WTC11 (cell line): ENCODE measurements at regions not wholly inside any gene's neighbourhood (a gene's known extent, or its start where the extent isn't known, plus 50 kb on each side); places are given as distances from the start of the nearest gene placed in this dataset.

ENCODE experiments used
- ATAC-seq: fragments of 200-7000 bp; cut with Tn5 transposase; 2 replicates; pipeline ENCODE4 v1.10.0; 2021; ENCODE audit warnings: mild to moderate bottlenecking, moderate library complexity
- CTCF ChIA-PET: fragments of 300-600 bp; sonication (Branson Sonifier 250); formaldehyde crosslinking; loops from one replicate; lab custom pipeline; 2021; ENCODE audit warnings: antibody characterized with exemption; lab: Charles Lee
- POLR2A ChIA-PET: fragments of 350-600 bp; sonication (Branson Sonifier 250); formaldehyde crosslinking; loops from one replicate; lab custom pipeline; 2021; ENCODE audit warnings: antibody characterized with exemption; lab: Charles Lee
- DNase-seq: peaks from one replicate; pipeline ENCODE4 v3.0.0; 2021; ENCODE audit warnings: low spot score
- H3K27ac Mint-ChIP-seq: 2 replicates; pipeline ENCODE4 v1.8.0; 2021; ENCODE audit warnings: mixed read lengths
- H3K27me3 Mint-ChIP-seq: 2 replicates; pipeline ENCODE4 v1.8.0; 2021; ENCODE audit warnings: low read depth, mild to moderate bottlenecking, moderate library complexity, mixed read lengths
- H3K36me3 Mint-ChIP-seq: 2 replicates; pipeline ENCODE4 v1.8.0; 2021; ENCODE audit warnings: mixed read lengths
- H3K4me1 Mint-ChIP-seq: 2 replicates; pipeline ENCODE4 v1.8.0; 2022; ENCODE audit warnings: mixed read lengths
- H3K4me3 Mint-ChIP-seq: 2 replicates; pipeline ENCODE4 v1.8.0; 2021; ENCODE audit warnings: mild to moderate bottlenecking, moderate library complexity, mixed read lengths
- H3K9me3 Mint-ChIP-seq: 2 replicates; pipeline ENCODE4 v1.8.0; 2021; ENCODE audit warnings: mixed read lengths
- CBFB ChIP-seq: sonication (generic); formaldehyde crosslinking; IDR thresholded peaks from 2 replicates; pipeline ENCODE4 v1.8.1; 2022; ENCODE audit warnings: mild to moderate bottlenecking, low read depth, missing genetic modification reagents
- EMX1 ChIP-seq: fragments of 250-450 bp; sonication (Bioruptor Pico); IDR thresholded peaks from 2 replicates; pipeline ENCODE4 v1.8.0; 2021; ENCODE audit warnings: mild to moderate bottlenecking
- ETV6 ChIP-seq: sonication (generic); formaldehyde crosslinking; IDR thresholded peaks from 2 replicates; pipeline ENCODE4 v1.8.1; 2022; ENCODE audit warnings: mild to moderate bottlenecking, missing genetic modification reagents
- GRHL2 ChIP-seq: fragments of 250-450 bp; sonication (Bioruptor Pico); IDR thresholded peaks from 2 replicates; pipeline ENCODE4 v1.8.0; 2022; ENCODE audit warnings: mild to moderate bottlenecking, moderate library complexity; ENCODE audit not compliant: insufficient replicate concordance, severe bottlenecking
- GTF2I ChIP-seq: fragments of 250-450 bp; sonication (Bioruptor Pico); conservative IDR thresholded peaks from 2 replicates; pipeline ENCODE4 v1.4.0; 2021; ENCODE audit warnings: mild to moderate bottlenecking
- HMGA2 ChIP-seq: fragments of 250-450 bp; sonication (Bioruptor Pico); IDR thresholded peaks from 2 replicates; pipeline ENCODE4 v1.4.0; 2021; ENCODE audit warnings: mild to moderate bottlenecking, moderate library complexity
- PRRX2 ChIP-seq: fragments of 250-450 bp; sonication (Bioruptor Pico); IDR thresholded peaks from 2 replicates; pipeline ENCODE4 v1.8.0; 2021; ENCODE audit warnings: mild to moderate bottlenecking
- RORB ChIP-seq: fragments of 250-450 bp; sonication (Bioruptor Pico); IDR thresholded peaks from 2 replicates; pipeline ENCODE4 v1.9.0; 2021; ENCODE audit warnings: mild to moderate bottlenecking
- TEAD4 ChIP-seq: sonication (generic); formaldehyde crosslinking; IDR thresholded peaks from 2 replicates; pipeline ENCODE4 v1.8.0; 2022; ENCODE audit warnings: mild to moderate bottlenecking, missing genetic modification reagents
- ZNF219 ChIP-seq: sonication (generic); formaldehyde crosslinking; IDR thresholded peaks from 2 replicates; pipeline ENCODE4 v1.8.0; 2023; ENCODE audit warnings: missing genetic modification reagents, mild to moderate bottlenecking, borderline replicate concordance
- ZNF263 ChIP-seq: sonication (generic); formaldehyde crosslinking; IDR thresholded peaks from 2 replicates; pipeline ENCODE4 v1.8.1; 2022; ENCODE audit warnings: low read depth, mild to moderate bottlenecking, moderate library complexity, missing genetic modification reagents
- ZNF423 ChIP-seq: fragments of 250-450 bp; sonication (Bioruptor Pico); IDR thresholded peaks from 2 replicates; pipeline ENCODE4 v2.1.2; 2022; ENCODE audit warnings: mild to moderate bottlenecking, moderate library complexity
- ZNF671 ChIP-seq: fragments of 250-450 bp; sonication (Bioruptor Pico); IDR thresholded peaks from 2 replicates; pipeline ENCODE4 v1.8.0; 2021; ENCODE audit warnings: mild to moderate bottlenecking
- TF ChIP-seq, protein P1 (sequence below): fragments of 250-450 bp; sonication (Bioruptor Pico); IDR thresholded peaks from 2 replicates; pipeline ENCODE4 v1.9.0; 2021; ENCODE audit warnings: mild to moderate bottlenecking
- TF ChIP-seq, protein P2 (sequence below): sonication (generic); formaldehyde crosslinking; IDR thresholded peaks from 2 replicates; pipeline ENCODE4 v1.8.1; 2023; ENCODE audit warnings: mild to moderate bottlenecking, missing genetic modification reagents
- TF ChIP-seq, protein P3 (sequence below): sonication (generic); formaldehyde crosslinking; IDR thresholded peaks from 2 replicates; pipeline ENCODE4 v1.8.1; 2023; ENCODE audit warnings: mild to moderate bottlenecking, missing genetic modification reagents, moderate library complexity
- TF ChIP-seq, protein P4 (sequence below): sonication (generic); formaldehyde crosslinking; IDR thresholded peaks from 2 replicates; pipeline ENCODE4 v1.8.1; 2023; ENCODE audit warnings: mild to moderate bottlenecking, moderate library complexity, missing genetic modification reagents
- TF ChIP-seq, protein P5 (sequence below): fragments of 200-600 bp; IDR thresholded peaks from 2 replicates; pipeline ENCODE4 v1.8.0; 2022; ENCODE audit warnings: antibody characterized with exemption
- TF ChIP-seq, protein P6 (sequence below): sonication (generic); formaldehyde crosslinking; IDR thresholded peaks from 2 replicates; pipeline ENCODE4 v1.8.1; 2022; ENCODE audit warnings: mild to moderate bottlenecking, missing genetic modification reagents, moderate library complexity, borderline replicate concordance
- TF ChIP-seq, protein P7 (sequence below): sonication (generic); formaldehyde crosslinking; IDR thresholded peaks from 2 replicates; pipeline ENCODE4 v1.8.0; 2022; ENCODE audit warnings: mild to moderate bottlenecking, missing genetic modification reagents

DNA sequence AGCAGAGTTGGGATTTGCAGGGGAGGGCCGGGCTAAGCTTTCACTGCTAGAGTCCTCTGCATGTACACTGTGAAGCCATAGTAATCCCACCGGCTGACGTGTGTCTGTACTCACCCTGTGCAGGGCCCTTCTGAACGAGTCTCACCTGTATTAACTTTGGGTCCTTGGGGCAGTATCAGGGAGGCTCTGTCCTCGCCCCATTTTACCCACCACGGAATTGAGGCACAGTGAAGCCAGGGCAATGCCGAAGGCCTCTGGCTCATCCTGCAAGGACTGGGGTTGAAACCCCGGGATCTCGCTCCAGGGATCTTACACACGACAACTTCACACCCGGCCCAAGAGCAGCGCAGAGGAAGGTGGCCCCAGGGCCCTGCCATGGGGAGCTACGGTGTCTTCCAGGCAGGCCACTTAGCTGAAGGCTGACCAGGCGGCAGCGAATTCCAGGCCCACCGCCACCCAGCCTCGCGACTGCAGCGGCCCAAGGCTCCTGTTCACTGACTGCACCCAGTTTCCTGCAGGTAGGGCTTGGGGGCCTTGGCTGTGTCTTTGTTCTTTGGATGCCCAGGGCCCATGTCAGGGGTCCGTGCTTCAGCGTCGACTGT is 75.5 kb upstream of the ADRA2C start:
- Mint-ChIP-seq H3K4me3 (no peak overlapping the region), H3K4me1 (no peaks in the 10 kb centered on the region), H3K9me3 (peaks cover 6% of the 10 kb centered on the region; the same call in 1 of the 2 replicates), H3K27ac (no peak overlapping the region), H3K27me3 (no peaks in the 10 kb centered on the region), H3K36me3 (no peaks in the 10 kb centered on the region)
- CTCF ChIA-PET = interaction anchor here (1.3 kb wide), 1 partner anchor 57 kb away, joined by 3 read pairs; no protein-coding TSS in a partner anchor
- TF ChIP-seq RORB (CRISPR knock-in tag) = no peak
- TF ChIP-seq GTF2I (CRISPR knock-in tag) = no peak
- TF ChIP-seq, protein P1, sequence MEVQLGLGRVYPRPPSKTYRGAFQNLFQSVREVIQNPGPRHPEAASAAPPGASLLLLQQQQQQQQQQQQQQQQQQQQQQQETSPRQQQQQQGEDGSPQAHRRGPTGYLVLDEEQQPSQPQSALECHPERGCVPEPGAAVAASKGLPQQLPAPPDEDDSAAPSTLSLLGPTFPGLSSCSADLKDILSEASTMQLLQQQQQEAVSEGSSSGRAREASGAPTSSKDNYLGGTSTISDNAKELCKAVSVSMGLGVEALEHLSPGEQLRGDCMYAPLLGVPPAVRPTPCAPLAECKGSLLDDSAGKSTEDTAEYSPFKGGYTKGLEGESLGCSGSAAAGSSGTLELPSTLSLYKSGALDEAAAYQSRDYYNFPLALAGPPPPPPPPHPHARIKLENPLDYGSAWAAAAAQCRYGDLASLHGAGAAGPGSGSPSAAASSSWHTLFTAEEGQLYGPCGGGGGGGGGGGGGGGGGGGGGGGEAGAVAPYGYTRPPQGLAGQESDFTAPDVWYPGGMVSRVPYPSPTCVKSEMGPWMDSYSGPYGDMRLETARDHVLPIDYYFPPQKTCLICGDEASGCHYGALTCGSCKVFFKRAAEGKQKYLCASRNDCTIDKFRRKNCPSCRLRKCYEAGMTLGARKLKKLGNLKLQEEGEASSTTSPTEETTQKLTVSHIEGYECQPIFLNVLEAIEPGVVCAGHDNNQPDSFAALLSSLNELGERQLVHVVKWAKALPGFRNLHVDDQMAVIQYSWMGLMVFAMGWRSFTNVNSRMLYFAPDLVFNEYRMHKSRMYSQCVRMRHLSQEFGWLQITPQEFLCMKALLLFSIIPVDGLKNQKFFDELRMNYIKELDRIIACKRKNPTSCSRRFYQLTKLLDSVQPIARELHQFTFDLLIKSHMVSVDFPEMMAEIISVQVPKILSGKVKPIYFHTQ (CRISPR knock-in tag) = no peak
- TF ChIP-seq ETV6 = no peak
- TF ChIP-seq, protein P2, sequence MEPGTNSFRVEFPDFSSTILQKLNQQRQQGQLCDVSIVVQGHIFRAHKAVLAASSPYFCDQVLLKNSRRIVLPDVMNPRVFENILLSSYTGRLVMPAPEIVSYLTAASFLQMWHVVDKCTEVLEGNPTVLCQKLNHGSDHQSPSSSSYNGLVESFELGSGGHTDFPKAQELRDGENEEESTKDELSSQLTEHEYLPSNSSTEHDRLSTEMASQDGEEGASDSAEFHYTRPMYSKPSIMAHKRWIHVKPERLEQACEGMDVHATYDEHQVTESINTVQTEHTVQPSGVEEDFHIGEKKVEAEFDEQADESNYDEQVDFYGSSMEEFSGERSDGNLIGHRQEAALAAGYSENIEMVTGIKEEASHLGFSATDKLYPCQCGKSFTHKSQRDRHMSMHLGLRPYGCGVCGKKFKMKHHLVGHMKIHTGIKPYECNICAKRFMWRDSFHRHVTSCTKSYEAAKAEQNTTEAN (CRISPR knock-in tag) = no peak
- TF ChIP-seq, protein P3, sequence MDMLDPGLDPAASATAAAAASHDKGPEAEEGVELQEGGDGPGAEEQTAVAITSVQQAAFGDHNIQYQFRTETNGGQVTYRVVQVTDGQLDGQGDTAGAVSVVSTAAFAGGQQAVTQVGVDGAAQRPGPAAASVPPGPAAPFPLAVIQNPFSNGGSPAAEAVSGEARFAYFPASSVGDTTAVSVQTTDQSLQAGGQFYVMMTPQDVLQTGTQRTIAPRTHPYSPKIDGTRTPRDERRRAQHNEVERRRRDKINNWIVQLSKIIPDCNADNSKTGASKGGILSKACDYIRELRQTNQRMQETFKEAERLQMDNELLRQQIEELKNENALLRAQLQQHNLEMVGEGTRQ (CRISPR knock-in tag) = no peak
- TF ChIP-seq CBFB (CRISPR knock-in tag) = no peak
- TF ChIP-seq, protein P4, sequence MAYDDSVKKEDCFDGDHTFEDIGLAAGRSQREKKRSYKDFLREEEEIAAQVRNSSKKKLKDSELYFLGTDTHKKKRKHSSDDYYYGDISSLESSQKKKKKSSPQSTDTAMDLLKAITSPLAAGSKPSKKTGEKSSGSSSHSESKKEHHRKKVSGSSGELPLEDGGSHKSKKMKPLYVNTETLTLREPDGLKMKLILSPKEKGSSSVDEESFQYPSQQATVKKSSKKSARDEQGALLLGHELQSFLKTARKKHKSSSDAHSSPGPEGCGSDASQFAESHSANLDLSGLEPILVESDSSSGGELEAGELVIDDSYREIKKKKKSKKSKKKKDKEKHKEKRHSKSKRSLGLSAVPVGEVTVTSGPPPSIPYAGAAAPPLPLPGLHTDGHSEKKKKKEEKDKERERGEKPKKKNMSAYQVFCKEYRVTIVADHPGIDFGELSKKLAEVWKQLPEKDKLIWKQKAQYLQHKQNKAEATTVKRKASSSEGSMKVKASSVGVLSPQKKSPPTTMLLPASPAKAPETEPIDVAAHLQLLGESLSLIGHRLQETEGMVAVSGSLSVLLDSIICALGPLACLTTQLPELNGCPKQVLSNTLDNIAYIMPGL = no peak
- no peak for TF ChIP-seq ZNF423 (CRISPR knock-in tag)
- TF ChIP-seq, protein P5, sequence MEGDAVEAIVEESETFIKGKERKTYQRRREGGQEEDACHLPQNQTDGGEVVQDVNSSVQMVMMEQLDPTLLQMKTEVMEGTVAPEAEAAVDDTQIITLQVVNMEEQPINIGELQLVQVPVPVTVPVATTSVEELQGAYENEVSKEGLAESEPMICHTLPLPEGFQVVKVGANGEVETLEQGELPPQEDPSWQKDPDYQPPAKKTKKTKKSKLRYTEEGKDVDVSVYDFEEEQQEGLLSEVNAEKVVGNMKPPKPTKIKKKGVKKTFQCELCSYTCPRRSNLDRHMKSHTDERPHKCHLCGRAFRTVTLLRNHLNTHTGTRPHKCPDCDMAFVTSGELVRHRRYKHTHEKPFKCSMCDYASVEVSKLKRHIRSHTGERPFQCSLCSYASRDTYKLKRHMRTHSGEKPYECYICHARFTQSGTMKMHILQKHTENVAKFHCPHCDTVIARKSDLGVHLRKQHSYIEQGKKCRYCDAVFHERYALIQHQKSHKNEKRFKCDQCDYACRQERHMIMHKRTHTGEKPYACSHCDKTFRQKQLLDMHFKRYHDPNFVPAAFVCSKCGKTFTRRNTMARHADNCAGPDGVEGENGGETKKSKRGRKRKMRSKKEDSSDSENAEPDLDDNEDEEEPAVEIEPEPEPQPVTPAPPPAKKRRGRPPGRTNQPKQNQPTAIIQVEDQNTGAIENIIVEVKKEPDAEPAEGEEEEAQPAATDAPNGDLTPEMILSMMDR = no peak
- TF ChIP-seq, protein P6, sequence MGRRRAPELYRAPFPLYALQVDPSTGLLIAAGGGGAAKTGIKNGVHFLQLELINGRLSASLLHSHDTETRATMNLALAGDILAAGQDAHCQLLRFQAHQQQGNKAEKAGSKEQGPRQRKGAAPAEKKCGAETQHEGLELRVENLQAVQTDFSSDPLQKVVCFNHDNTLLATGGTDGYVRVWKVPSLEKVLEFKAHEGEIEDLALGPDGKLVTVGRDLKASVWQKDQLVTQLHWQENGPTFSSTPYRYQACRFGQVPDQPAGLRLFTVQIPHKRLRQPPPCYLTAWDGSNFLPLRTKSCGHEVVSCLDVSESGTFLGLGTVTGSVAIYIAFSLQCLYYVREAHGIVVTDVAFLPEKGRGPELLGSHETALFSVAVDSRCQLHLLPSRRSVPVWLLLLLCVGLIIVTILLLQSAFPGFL (CRISPR knock-in tag) = no peak
- no peak for TF ChIP-seq PRRX2 (CRISPR knock-in tag)
- no peak for TF ChIP-seq HMGA2 (CRISPR knock-in tag)
- TF ChIP-seq TEAD4 = no peak
- no peak for TF ChIP-seq GRHL2
- no peak for TF ChIP-seq EMX1
- TF ChIP-seq ZNF263 (CRISPR knock-in tag) = no peak
- TF ChIP-seq, protein P7, sequence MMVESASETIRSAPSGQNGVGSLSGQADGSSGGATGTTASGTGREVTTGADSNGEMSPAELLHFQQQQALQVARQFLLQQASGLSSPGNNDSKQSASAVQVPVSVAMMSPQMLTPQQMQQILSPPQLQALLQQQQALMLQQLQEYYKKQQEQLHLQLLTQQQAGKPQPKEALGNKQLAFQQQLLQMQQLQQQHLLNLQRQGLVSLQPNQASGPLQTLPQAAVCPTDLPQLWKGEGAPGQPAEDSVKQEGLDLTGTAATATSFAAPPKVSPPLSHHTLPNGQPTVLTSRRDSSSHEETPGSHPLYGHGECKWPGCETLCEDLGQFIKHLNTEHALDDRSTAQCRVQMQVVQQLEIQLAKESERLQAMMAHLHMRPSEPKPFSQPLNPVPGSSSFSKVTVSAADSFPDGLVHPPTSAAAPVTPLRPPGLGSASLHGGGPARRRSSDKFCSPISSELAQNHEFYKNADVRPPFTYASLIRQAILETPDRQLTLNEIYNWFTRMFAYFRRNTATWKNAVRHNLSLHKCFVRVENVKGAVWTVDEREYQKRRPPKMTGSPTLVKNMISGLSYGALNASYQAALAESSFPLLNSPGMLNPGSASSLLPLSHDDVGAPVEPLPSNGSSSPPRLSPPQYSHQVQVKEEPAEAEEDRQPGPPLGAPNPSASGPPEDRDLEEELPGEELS (CRISPR knock-in tag) = no peak
- no peak for TF ChIP-seq ZNF219
- no peak for TF ChIP-seq ZNF671 (CRISPR knock-in tag)
- POLR2A ChIA-PET = no interaction called here
- peak; percentile 9 for DNase-seq
- no peak for ATAC-seq
